MM.1S (cell line): ENCODE measurements at regions not wholly inside any gene's neighbourhood (a gene's known extent, or its start where the extent isn't known, plus 50 kb on each side); places are given as distances from the start of the nearest gene placed in this dataset.

Source experiments
- DNase-seq: peaks from one replicate; pipeline ENCODE4 v3.0.0-alpha.2; 2015
- H2AFZ ChIP-seq: fragments of 300-600 bp; sonication (generic); 2 replicates; pipeline ENCODE4 v1.6.0; 2016; ENCODE audit warnings: antibody characterized with exemption, low read length
- H3F3A ChIP-seq: fragments of 300-600 bp; sonication (generic); 2 replicates; pipeline ENCODE4 v1.6.1; 2016; ENCODE audit warnings: mild to moderate bottlenecking, antibody characterized with exemption, low read length, moderate library complexity, mixed read lengths; ENCODE audit not compliant: insufficient read depth
- H3K27ac ChIP-seq: fragments of 300-600 bp; sonication (generic); 2 replicates; pipeline ENCODE4 v1.5.1; 2016; ENCODE audit warnings: mild to moderate bottlenecking, low read length
- H3K27me3 ChIP-seq: fragments of 300-600 bp; sonication (generic); replicated peaks from 2 replicates; pipeline ENCODE4 v1.6.0; 2016; ENCODE audit warnings: low read length; ENCODE audit not compliant: insufficient read depth
- H3K36me3 ChIP-seq: fragments of 300-600 bp; sonication (generic); replicated peaks from 2 replicates; pipeline ENCODE4 v1.6.1; 2016; ENCODE audit warnings: mild to moderate bottlenecking, low read length, mixed read lengths; ENCODE audit not compliant: insufficient read depth
- H3K4me1 ChIP-seq: fragments of 300-600 bp; sonication (generic); 2 replicates; pipeline ENCODE4 v1.6.1; 2016; ENCODE audit warnings: low read length, mixed read lengths
- H3K4me2 ChIP-seq: fragments of 300-600 bp; sonication (generic); 2 replicates; pipeline ENCODE4 v1.6.0; 2016; ENCODE audit warnings: low read depth, low read length
- H3K4me3 ChIP-seq: fragments of 300-600 bp; sonication (generic); 2 replicates; pipeline ENCODE4 v1.5.1; 2016; ENCODE audit warnings: low read length, mixed read lengths
- H3K79me2 ChIP-seq: fragments of 300-600 bp; sonication (generic); 2 replicates; pipeline ENCODE4 v1.6.1; 2016; ENCODE audit warnings: mixed run types, low read length, mixed read lengths
- H3K9ac ChIP-seq: fragments of 300-600 bp; sonication (generic); 2 replicates; pipeline ENCODE4 v1.6.1; 2016; ENCODE audit warnings: low read length, mixed read lengths
- H3K9me2 ChIP-seq: fragments of 300-600 bp; sonication (generic); replicated peaks from 2 replicates; pipeline ENCODE4 v1.6.1; 2016; ENCODE audit warnings: mild to moderate bottlenecking, low read length, mixed read lengths; ENCODE audit not compliant: insufficient read depth
- H3K9me3 ChIP-seq: fragments of 300-600 bp; sonication (generic); replicated peaks from 2 replicates; pipeline ENCODE4 v1.6.1; 2016; ENCODE audit warnings: mild to moderate bottlenecking, low read length, mixed read lengths; ENCODE audit not compliant: insufficient read depth
- H4K20me1 ChIP-seq: fragments of 300-600 bp; sonication (generic); 2 replicates; pipeline ENCODE4 v1.6.1; 2016; ENCODE audit warnings: mild to moderate bottlenecking, low read length, moderate library complexity, mixed read lengths; ENCODE audit not compliant: insufficient read depth
- CTCF ChIP-seq: fragments of 300-600 bp; sonication (generic); IDR thresholded peaks from 2 replicates; pipeline ENCODE4 v1.5.1; 2016; ENCODE audit warnings: antibody characterized with exemption, low read length, mixed read lengths
- EZH2 ChIP-seq: fragments of 300-600 bp; sonication (generic); optimal IDR thresholded peaks from 2 replicates; pipeline ENCODE3; 2017; ENCODE audit warnings: low read depth, mild to moderate bottlenecking, antibody characterized with exemption, low read length, mixed read lengths
- EZH2phosphoT487 ChIP-seq: fragments of 300-600 bp; sonication (generic); IDR thresholded peaks from 2 replicates; pipeline ENCODE4 v1.6.1; 2018; ENCODE audit warnings: antibody characterized with exemption, low read length

GRCh38 chr1:244327533-244327932, 124.2 kb downstream of the ADSS2 start:
- TF ChIP-seq EZH2 (no peak), CTCF (no peak), EZH2phosphoT487 (no peak)
- Histone ChIP-seq H3K4me3 (no peak overlapping the region), H3K4me2 (no peak overlapping the region), H3K27ac (no peak overlapping the region), H2AFZ (no peak overlapping the region), H4K20me1 (no peaks in the 10 kb centered on the region), H3K4me1 (no peaks in the 10 kb centered on the region), H3K9me2 (no peaks in the 10 kb centered on the region), H3F3A (no peaks in the 10 kb centered on the region), H3K27me3 (no peaks in the 10 kb centered on the region), H3K9ac (no peak overlapping the region), H3K79me2 (no peaks in the 10 kb centered on the region), H3K36me3 (no peaks in the 10 kb centered on the region), H3K9me3 (no peaks in the 10 kb centered on the region)
- no peak for DNase-seq

- H3K36me3 ChIP-seq = no peaks in the 10 kb centered on the region
- no peaks in the 10 kb centered on the region for H3F3A ChIP-seq
- no peak for DNase-seq
- H3K27ac ChIP-seq = no peak overlapping the region
- no peak overlapping the region for H2AFZ ChIP-seq
- no peaks in the 10 kb centered on the region for H3K9me3 ChIP-seq
- H3K9me2 ChIP-seq = no peaks in the 10 kb centered on the region
- H3K9ac ChIP-seq = no peak overlapping the region
- TF ChIP-seq EZH2phosphoT487 (no peak), EZH2 (no peak), CTCF (no peak)
- H3K27me3 ChIP-seq = no peaks in the 10 kb centered on the region
- H3K4me1 ChIP-seq = no peaks in the 10 kb centered on the region
- no peak overlapping the region for H3K4me3 ChIP-seq
- H3K4me2 ChIP-seq = no peak overlapping the region
- no peaks in the 10 kb centered on the region for H3K79me2 ChIP-seq
- H4K20me1 ChIP-seq = no peaks in the 10 kb centered on the region
Observed at GRCh38 chr1:244328476-244328875, 123.2 kb downstream of the ADSS2 start.

GRCh38 chr1:244329591-244330317, 122.0 kb downstream of the ADSS2 start:
- Histone ChIP-seq H4K20me1 (no peaks in the 10 kb centered on the region), H3K4me1 (no peaks in the 10 kb centered on the region), H3K4me3 (no peak overlapping the region), H3K9me3 (no peaks in the 10 kb centered on the region), H3K27ac (no peak overlapping the region), H3K36me3 (no peaks in the 10 kb centered on the region), H3K79me2 (no peaks in the 10 kb centered on the region), H3K9ac (no peak overlapping the region), H3F3A (no peaks in the 10 kb centered on the region), H2AFZ (no peak overlapping the region), H3K9me2 (no peaks in the 10 kb centered on the region), H3K4me2 (no peak overlapping the region), H3K27me3 (no peaks in the 10 kb centered on the region)
- DNase-seq = no peak
- TF ChIP-seq EZH2phosphoT487 = no peak
- no peak for TF ChIP-seq EZH2
- no peak for TF ChIP-seq CTCF
